Calu3 (cell line): ENCODE measurements at regions not wholly inside any gene's neighbourhood (a gene's known extent, or its start where the extent isn't known, plus 50 kb on each side); places are given as distances from the start of the nearest gene placed in this dataset.

Experiments
- BruUV-seq: library from RNA; stranded (reverse); fragments of 400-500 nt; replicated peaks from 2 replicates; lab custom pipeline; 2021; lab: Mats Ljungman, UMichigan
- CTCF ChIA-PET: fragments of 300-600 bp; sonication (Branson Sonifier 250); formaldehyde crosslinking; loops from one replicate; lab custom pipeline; 2022; ENCODE audit warnings: antibody characterized with exemption; lab: Charles Lee
- DNase-seq: peaks from one replicate; pipeline ENCODE4 v3.0.0; 2022
- H3K27ac Mint-ChIP-seq: one replicate; pipeline ENCODE4 v1.8.0; 2022; ENCODE audit warnings: mixed read lengths; ENCODE audit not compliant: unreplicated experiment
- H3K27me3 Mint-ChIP-seq: one replicate; pipeline ENCODE4 v1.8.0; 2022; ENCODE audit warnings: mixed read lengths; ENCODE audit not compliant: unreplicated experiment
- H3K36me3 Mint-ChIP-seq: one replicate; pipeline ENCODE4 v1.8.0; 2022; ENCODE audit warnings: mild to moderate bottlenecking, moderate library complexity, mixed read lengths; ENCODE audit not compliant: insufficient read depth, unreplicated experiment
- H3K4me1 Mint-ChIP-seq: one replicate; pipeline ENCODE4 v1.8.0; 2022; ENCODE audit warnings: mild to moderate bottlenecking, low read depth, mixed read lengths; ENCODE audit not compliant: unreplicated experiment
- H3K4me3 Mint-ChIP-seq: one replicate; pipeline ENCODE4 v1.8.0; 2022; ENCODE audit warnings: mild to moderate bottlenecking, low read depth, moderate library complexity, mixed read lengths; ENCODE audit not compliant: unreplicated experiment
- H3K9me3 Mint-ChIP-seq: one replicate; pipeline ENCODE4 v1.8.0; 2022; ENCODE audit warnings: low read depth, mixed read lengths; ENCODE audit not compliant: unreplicated experiment
- CTCF ChIP-seq: fragments of 200-600 bp; IDR thresholded peaks from one replicate; pipeline ENCODE4 v1.8.0; 2022; ENCODE audit warnings: antibody characterized with exemption; ENCODE audit not compliant: unreplicated experiment
- intact Hi-C: fragments of 100-400 bp; cut with micrococcal nuclease; formaldehyde crosslinking; loops from one replicate; pipeline ENCODE4 v1.10.0; 2022; ENCODE audit not compliant: unreplicated experiment

GRCh38 chr17:73985466-73986015, 217.9 kb upstream of the RPL38 start:
- Mint-ChIP-seq H3K4me3 (no peak overlapping the region), H3K4me1 (no peaks in the 10 kb centered on the region), H3K27ac (no peak overlapping the region), H3K9me3 (no peaks in the 10 kb centered on the region), H3K27me3 (peaks cover 73% of the 10 kb centered on the region), H3K36me3 (no peaks in the 10 kb centered on the region)
- no peak for DNase-seq
- no peak for TF ChIP-seq CTCF
- BruUV-seq = no TSS peak
- CTCF ChIA-PET = interaction anchor here (0.6 to 1.3 kb wide), 2 partner anchors 17 to 62 kb away, joined by 3 to 4 read pairs; no protein-coding TSS in a partner anchor
- intact Hi-C loops = no loop called here

- H3K9me3 Mint-ChIP-seq = no peaks in the 10 kb centered on the region
- H3K4me1 Mint-ChIP-seq = no peaks in the 10 kb centered on the region
- H3K27ac Mint-ChIP-seq = no peak overlapping the region
- CTCF ChIA-PET = no interaction called here
- peaks cover 73% of the 10 kb centered on the region for H3K27me3 Mint-ChIP-seq
- TF ChIP-seq CTCF = no peak
- H3K4me3 Mint-ChIP-seq = no peak overlapping the region
- H3K36me3 Mint-ChIP-seq = no peaks in the 10 kb centered on the region
- DNase-seq = no peak
- no TSS peak for BruUV-seq
- intact Hi-C loops = no loop called here
Measured at GRCh38 chr17:73986641-73987177, 216.8 kb upstream of the RPL38 start.

DNA sequence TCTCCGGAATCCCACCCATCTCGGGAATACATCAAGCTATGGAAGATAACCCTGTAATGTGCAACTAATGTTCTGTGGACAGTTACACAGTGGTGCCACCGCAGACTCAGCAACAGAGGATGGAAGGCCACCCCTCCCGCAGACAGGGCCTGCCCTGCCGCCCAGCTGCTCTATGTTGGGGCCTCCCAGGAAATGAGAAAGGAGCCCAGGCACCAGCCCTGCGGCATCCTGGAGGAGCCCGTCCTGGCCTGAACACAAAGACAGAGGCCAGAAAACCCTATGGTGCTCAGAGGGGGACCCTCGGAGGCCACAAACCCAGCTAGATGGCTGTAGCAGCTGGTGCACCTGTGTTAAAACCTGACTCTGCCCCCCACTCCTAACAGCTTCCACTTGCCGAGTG, 216.1 kb upstream of the RPL38 start:
- Mint-ChIP-seq H3K27ac (no peak overlapping the region), H3K9me3 (no peaks in the 10 kb centered on the region), H3K27me3 (peaks cover 73% of the 10 kb centered on the region), H3K4me1 (no peaks in the 10 kb centered on the region), H3K4me3 (no peak overlapping the region), H3K36me3 (no peaks in the 10 kb centered on the region)
- intact Hi-C loops = no loop called here
- CTCF ChIA-PET = no interaction called here
- no TSS peak for BruUV-seq
- no peak for TF ChIP-seq CTCF
- DNase-seq = no peak

GRCh38 chr17:73987845-73988509, 215.5 kb upstream of the RPL38 start:
- H3K36me3 Mint-ChIP-seq = no peaks in the 10 kb centered on the region
- no TSS peak for BruUV-seq
- no peak overlapping the region for H3K27ac Mint-ChIP-seq
- H3K4me3 Mint-ChIP-seq = no peak overlapping the region
- no peak for TF ChIP-seq CTCF
- peaks cover 73% of the 10 kb centered on the region for H3K27me3 Mint-ChIP-seq
- H3K9me3 Mint-ChIP-seq = no peaks in the 10 kb centered on the region
- H3K4me1 Mint-ChIP-seq = no peaks in the 10 kb centered on the region
- DNase-seq = no peak
- CTCF ChIA-PET = no interaction called here
- intact Hi-C loops = no loop called here
